Right lobe of liver (tissue), 6 donors: ENCODE measurements at regions not wholly inside any gene's neighbourhood (a gene's known extent, or its start where the extent isn't known, plus 50 kb on each side); places are given as distances from the start of the nearest gene placed in this dataset.

Experiments used
- ATAC-seq, 4 donors: fragments of 200-7000 bp; cut with Tn5 transposase; one replicate each; pipeline ENCODE4 v1.9.1; 2020; ENCODE audit warnings: mild to moderate bottlenecking in 4 of 4, moderate library complexity in 4 of 4
- DNase-seq, 3 donors: peaks; one replicate each; pipeline ENCODE4 v3.0.0-alpha.2; 2020
- H3K27ac ChIP-seq, 3 donors: fragments of 200-600 bp; one replicate each; pipeline ENCODE4 v1.8.0; 2022
- H3K27me3 ChIP-seq, 2 donors: fragments of 200-600 bp; one replicate each; pipeline ENCODE4 v1.8.0; 2022
- H3K36me3 ChIP-seq, 4 donors: fragments of 200-600 bp; sonication (generic) in 1 of 4; one replicate each; pipeline versions ENCODE4 v1.5.1 to v1.8.0; 2017 to 2022; ENCODE audit warnings: control low read depth in 1 of 4
- H3K4me1 ChIP-seq, 4 donors: fragments of 200-600 bp; sonication (generic) in 1 of 4; one replicate each; pipeline versions ENCODE4 v1.5.1 to v1.8.0; 2017 to 2022; ENCODE audit warnings: control low read depth in 1 of 4
- H3K4me3 ChIP-seq, 3 donors: fragments of 200-600 bp; one replicate each; pipeline ENCODE4 v1.8.0; 2022
- H3K9me3 ChIP-seq, 4 donors: fragments of 200-600 bp; sonication (generic) in 1 of 4; one replicate each; pipeline versions ENCODE4 v1.5.1 to v1.8.0; 2017 to 2022; ENCODE audit warnings: control low read depth in 1 of 4
- CTCF ChIP-seq, 4 donors: fragments of 200-600 bp in 3 of 4; fragments of 450-650 bp in 1 of 4; IDR thresholded peaks; one replicate each; pipeline versions ENCODE4 v1.5.1 to v1.8.0; 2016 to 2022; ENCODE audit warnings: antibody characterized with exemption in 4 of 4, mild to moderate bottlenecking in 2 of 4
- POLR2A ChIP-seq: fragments of 450-650 bp; IDR thresholded peaks from one replicate; pipeline ENCODE4 v1.6.1; 2017; ENCODE audit warnings: antibody characterized with exemption, mild to moderate bottlenecking
- WGBS: methylation state at CpG from one replicate; pipeline ENCODE4 v1.1.6; 2018; ENCODE audit warnings: low coverage, low lambda C conversion rate; ENCODE audit not compliant: insufficient coverage; ENCODE audit errors: missing lambda C conversion rate; 5-methylcytosine and 5-hydroxymethylcytosine counted together
- intact Hi-C, 2 donors: fragments of 100-400 bp; cut with DNase I; formaldehyde crosslinking; loops; one replicate each; pipeline versions ENCODE4 v1.11.2 to v1.14.1; 2022
- donor health status: DM: no; HTN: yes; CAD: no.
- donor health status: DM: no; HTN: no; CAD: no.
- donor health status: DM: no; HTN: no; CAD: no.
- donor health status: DM: no; HTN: yes; CAD: no.
- donor health status: DM: no; HTN: yes; CAD: no.

DNA sequence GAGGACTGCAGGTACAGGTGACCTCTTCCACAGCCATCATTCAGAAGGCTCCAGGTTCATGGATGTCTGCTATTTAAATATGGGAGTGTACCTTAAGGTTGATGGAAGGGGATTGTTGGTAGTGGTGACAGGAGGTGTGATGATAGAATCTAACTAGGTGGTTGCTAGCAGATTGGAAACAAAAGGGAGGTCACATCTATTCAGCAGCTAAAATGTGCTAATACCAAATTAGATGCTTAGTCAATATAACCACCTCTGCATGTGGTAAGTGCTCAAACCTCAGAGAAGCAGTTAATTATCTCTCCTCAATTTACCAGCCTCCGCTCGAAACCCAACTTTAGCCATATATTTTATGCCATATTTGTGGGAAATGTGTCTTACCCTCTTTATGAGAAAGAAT lies 98.7 kb upstream of the CCSER1 start:
- H3K9me3 ChIP-seq, result no peaks in the 10 kb centered on the region
- ATAC-seq (no peak), DNase-seq (no peak)
- no peak for TF ChIP-seq POLR2A
- TF ChIP-seq CTCF (IDR thresholded peaks at IDR 0.05), result no peak
- intact Hi-C loops, result no loop called here
- no peak overlapping the region for H3K4me3 ChIP-seq
- no peak overlapping the region for H3K27ac ChIP-seq
- H3K27me3 ChIP-seq, result no peaks in the 10 kb centered on the region
- 66% methylated on average over 2 of the region's 2 CpGs for WGBS
- H3K4me1 ChIP-seq, result no peaks in the 10 kb centered on the region
- H3K36me3 ChIP-seq, result no peaks in the 10 kb centered on the region

GRCh38 chr4:90030202-90030601 lies 97.0 kb upstream of the CCSER1 start:
- intact Hi-C loops, result no loop called here
- H3K36me3 ChIP-seq, result no peaks in the 10 kb centered on the region
- H3K4me3 ChIP-seq, result no peak overlapping the region
- TF ChIP-seq POLR2A (no peak), CTCF (IDR thresholded peaks at IDR 0.05) (no peak)
- no peaks in the 10 kb centered on the region for H3K4me1 ChIP-seq
- DNase-seq (no peak), ATAC-seq (no peak)
- H3K27ac ChIP-seq, result no peak overlapping the region
- no peaks in the 10 kb centered on the region for H3K27me3 ChIP-seq
- no peaks in the 10 kb centered on the region for H3K9me3 ChIP-seq
- 69% methylated on average over 3 of the region's 3 CpGs for WGBS

DNA sequence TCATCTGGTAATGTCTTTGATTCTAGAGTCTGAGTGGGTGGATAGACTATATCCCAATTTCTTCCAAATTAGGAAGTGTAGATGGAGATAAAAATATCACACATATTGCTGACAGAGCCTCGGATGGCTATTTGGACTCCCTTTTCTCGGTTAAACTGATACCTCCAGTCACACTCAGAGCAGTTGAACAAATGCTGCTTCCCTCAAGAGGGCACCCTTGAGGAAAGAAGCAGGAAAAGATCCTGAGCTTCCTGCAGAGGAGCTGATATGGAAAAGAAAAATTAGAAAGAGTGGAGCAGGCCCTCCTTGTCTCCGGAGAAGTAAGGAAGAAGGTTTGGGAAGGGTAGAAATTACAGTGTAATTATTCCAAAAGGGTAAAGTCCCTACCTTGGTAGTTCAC lies 96.2 kb upstream of the CCSER1 start:
- DNase-seq (no peak), ATAC-seq (no peak)
- no peaks in the 10 kb centered on the region for H3K27me3 ChIP-seq
- no peaks in the 10 kb centered on the region for H3K4me1 ChIP-seq
- H3K4me3 ChIP-seq, result no peak overlapping the region
- H3K36me3 ChIP-seq, result no peaks in the 10 kb centered on the region
- no peak for TF ChIP-seq POLR2A
- TF ChIP-seq CTCF (IDR thresholded peaks at IDR 0.05), result peak in 1 of 4 donors; percentile 15
- WGBS, result 10% methylated on average over 3 of the region's 3 CpGs
- no peak overlapping the region for H3K27ac ChIP-seq
- intact Hi-C loops, result no loop called here
- H3K9me3 ChIP-seq, result no peaks in the 10 kb centered on the region

GRCh38 chr4:90039122-90039521 lies 88.1 kb upstream of the CCSER1 start:
- ATAC-seq (no peak), DNase-seq (no peak)
- TF ChIP-seq CTCF (IDR thresholded peaks at IDR 0.05) (no peak), POLR2A (no peak)
- Histone ChIP-seq H3K4me3 (no peak overlapping the region), H3K27ac (no peak overlapping the region), H3K36me3 (no peaks in the 10 kb centered on the region), H3K27me3 (no peaks in the 10 kb centered on the region), H3K9me3 (no peaks in the 10 kb centered on the region), H3K4me1 (no peaks in the 10 kb centered on the region)
- intact Hi-C loops, result no loop called here
- 62% methylated on average over 7 of the region's 7 CpGs for WGBS

DNA sequence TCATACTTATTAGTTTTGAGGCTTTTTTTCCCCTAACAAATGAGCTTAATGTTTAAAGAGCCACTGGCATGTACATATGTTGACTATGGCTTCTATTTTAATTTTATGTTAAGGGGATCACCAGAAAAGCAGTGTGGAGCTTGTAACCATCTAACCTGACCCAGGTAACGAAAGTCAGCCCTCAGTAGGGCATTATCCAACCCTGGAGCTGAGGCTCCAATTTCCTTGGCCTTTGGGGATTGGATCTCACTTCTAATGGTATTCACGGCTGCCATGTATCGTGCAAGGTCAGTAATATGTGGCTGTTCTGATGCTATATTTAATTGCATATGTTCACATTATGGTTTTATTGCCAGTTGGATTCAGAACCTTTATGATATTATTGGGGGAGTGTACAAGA lies 75.2 kb upstream of the CCSER1 start:
- DNase-seq (no peak), ATAC-seq (no peak)
- no peak overlapping the region for H3K4me3 ChIP-seq
- no peaks in the 10 kb centered on the region for H3K36me3 ChIP-seq
- TF ChIP-seq CTCF (IDR thresholded peaks at IDR 0.05) (no peak), POLR2A (no peak)
- H3K9me3 ChIP-seq, result no peaks in the 10 kb centered on the region
- intact Hi-C loops, result no loop called here
- 58% methylated on average over 3 of the region's 3 CpGs for WGBS
- H3K4me1 ChIP-seq, result no peaks in the 10 kb centered on the region
- H3K27me3 ChIP-seq, result no peaks in the 10 kb centered on the region
- no peak overlapping the region for H3K27ac ChIP-seq
